ENCODE measurements at regions not wholly inside any gene's neighbourhood (a gene's known extent, or its start where the extent isn't known, plus 50 kb on each side); places are given as distances from the start of the nearest gene placed in this dataset.
"Not testable (repeated sequence)": the region's sequence is repeated elsewhere in the genome, so short reads cannot be mapped to it uniquely, and the experiment has no call there.

- no peak overlapping the region for H3K27ac Mint-ChIP-seq
These were observed 70.6 kb upstream of the RASGRP1 start for GRCh38 chr15:38635170-38635569.

GRCh38 chr15:38636597-38636996 is 72.0 kb upstream of the RASGRP1 start:
- Mint-ChIP-seq H3K4me3 (peak overlapping the region in 1 of 4 donors; percentile 52), H3K27me3 (no peaks in the 10 kb centered on the region), H3K4me1 (peaks cover 5 to 6% (median 5%) of the 10 kb centered on the region in 3 donors), H3K27ac (no peak overlapping the region), H3K9me3 (peaks cover 0 to 2% (median 0%) of the 10 kb centered on the region in 3 donors), H3K36me3 (no peaks in the 10 kb centered on the region)

More at GRCh38 chr15:38635170-38635569, 70.6 kb upstream of the RASGRP1 start:
- no peaks in the 10 kb centered on the region for H3K27me3 Mint-ChIP-seq
- no peaks in the 10 kb centered on the region for H3K36me3 Mint-ChIP-seq
- H3K4me1 Mint-ChIP-seq: peaks cover 7 to 12% (median 9%) of the 10 kb centered on the region in 3 donors
- H3K4me3 Mint-ChIP-seq: no peak overlapping the region
- H3K9me3 Mint-ChIP-seq: peaks cover 0 to 2% (median 0%) of the 10 kb centered on the region in 3 donors

- peaks cover 0 to 2% (median 0%) of the 10 kb centered on the region in 3 donors for H3K9me3 Mint-ChIP-seq
- no peak overlapping the region for H3K27ac Mint-ChIP-seq
- H3K4me1 Mint-ChIP-seq: peaks cover 11 to 14% (median 13%) of the 10 kb centered on the region in 3 donors
- H3K4me3 Mint-ChIP-seq: no peak overlapping the region
- H3K27me3 Mint-ChIP-seq: no peaks in the 10 kb centered on the region
- H3K36me3 Mint-ChIP-seq: no peaks in the 10 kb centered on the region
These were observed 73.5 kb upstream of the RASGRP1 start for GRCh38 chr15:38638126-38638525.

GRCh38 chr15:38638811-38639210 is 74.2 kb upstream of the RASGRP1 start:
- Mint-ChIP-seq H3K4me3 (no peak overlapping the region), H3K27ac (no peak overlapping the region), H3K27me3 (no peaks in the 10 kb centered on the region), H3K4me1 (peaks cover 17 to 21% (median 18%) of the 10 kb centered on the region in 3 donors), H3K36me3 (no peaks in the 10 kb centered on the region), H3K9me3 (peaks cover 0 to 2% (median 0%) of the 10 kb centered on the region in 3 donors)

GRCh38 chr15:38642689-38643270 is 78.2 kb upstream of the RASGRP1 start:
- Mint-ChIP-seq H3K27me3 (no peaks in the 10 kb centered on the region), H3K27ac (peak overlapping the region; percentile 19 to 63 (median 41)), H3K4me3 (peak overlapping the region in 3 of 4 donors; percentile 9 to 89 (median 85))

GRCh38 chr15:38644353-38644752 is 79.7 kb upstream of the RASGRP1 start:
- H3K27ac Mint-ChIP-seq, H3K36me3 Mint-ChIP-seq: not testable (repeated sequence)

More at GRCh38 chr15:38642689-38643270, 78.2 kb upstream of the RASGRP1 start:
- Mint-ChIP-seq H3K4me1 (peaks cover 18 to 20% (median 19%) of the 10 kb centered on the region in 3 donors), H3K36me3 (no peaks in the 10 kb centered on the region), H3K9me3 (no peaks in the 10 kb centered on the region)

GRCh38 chr15:38646716-38647115 is 82.1 kb upstream of the RASGRP1 start:
- H3K36me3 Mint-ChIP-seq: peaks cover 2% of the 10 kb centered on the region
- H3K27ac Mint-ChIP-seq: no peak overlapping the region
- H3K9me3 Mint-ChIP-seq: no peaks in the 10 kb centered on the region
- peaks cover 29 to 43% (median 34%) of the 10 kb centered on the region in 3 donors for H3K4me1 Mint-ChIP-seq
- peak overlapping the region in 1 of 4 donors; percentile 43 for H3K4me3 Mint-ChIP-seq
- no peaks in the 10 kb centered on the region for H3K27me3 Mint-ChIP-seq

More at GRCh38 chr15:38644353-38644752, 79.7 kb upstream of the RASGRP1 start:
- not testable (repeated sequence) for H3K9me3 Mint-ChIP-seq, H3K27me3 Mint-ChIP-seq, H3K4me3 Mint-ChIP-seq
- peaks cover 16 to 31% (median 18%) of the 10 kb centered on the region in 3 donors for H3K4me1 Mint-ChIP-seq

GRCh38 chr15:38647683-38648082 is 83.1 kb upstream of the RASGRP1 start:
- H3K4me3 Mint-ChIP-seq: no peak overlapping the region
- peaks cover 2% of the 10 kb centered on the region for H3K36me3 Mint-ChIP-seq
- no peaks in the 10 kb centered on the region for H3K27me3 Mint-ChIP-seq
- peaks cover 33 to 47% (median 41%) of the 10 kb centered on the region in 3 donors for H3K4me1 Mint-ChIP-seq
- H3K9me3 Mint-ChIP-seq: no peaks in the 10 kb centered on the region
- no peak overlapping the region for H3K27ac Mint-ChIP-seq

- H3K27ac Mint-ChIP-seq: no peak overlapping the region
- H3K4me3 Mint-ChIP-seq: no peak overlapping the region
- H3K27me3 Mint-ChIP-seq: no peaks in the 10 kb centered on the region
- H3K36me3 Mint-ChIP-seq: peaks cover 2% of the 10 kb centered on the region
- H3K9me3 Mint-ChIP-seq: no peaks in the 10 kb centered on the region
- peaks cover 34 to 47% (median 41%) of the 10 kb centered on the region in 3 donors for H3K4me1 Mint-ChIP-seq
These were observed 83.7 kb upstream of the RASGRP1 start for GRCh38 chr15:38648121-38648843.

- peaks cover 34 to 43% (median 41%) of the 10 kb centered on the region in 3 donors for H3K4me1 Mint-ChIP-seq
- H3K4me3 Mint-ChIP-seq: peak overlapping the region in 3 of 4 donors; percentile 49 to 88 (median 77)
- no peaks in the 10 kb centered on the region for H3K27me3 Mint-ChIP-seq
- H3K36me3 Mint-ChIP-seq: peaks cover 2% of the 10 kb centered on the region
- no peaks in the 10 kb centered on the region for H3K9me3 Mint-ChIP-seq
- peak overlapping the region in 2 of 3 donors; percentile 63 to 85 for H3K27ac Mint-ChIP-seq
These were observed 85.8 kb upstream of the RASGRP1 start for GRCh38 chr15:38650384-38650783.

GRCh38 chr15:38650936-38651327 is 86.3 kb upstream of the RASGRP1 start:
- Mint-ChIP-seq H3K27me3 (no peaks in the 10 kb centered on the region), H3K9me3 (no peaks in the 10 kb centered on the region), H3K4me3 (peak overlapping the region; percentile 49 to 88 (median 81)), H3K36me3 (peaks cover 2% of the 10 kb centered on the region), H3K27ac (peak overlapping the region; percentile 63 to 86 (median 85)), H3K4me1 (peaks cover 34 to 43% (median 41%) of the 10 kb centered on the region in 3 donors)

GRCh38 chr15:38651328-38652038 is 86.9 kb upstream of the RASGRP1 start:
- H3K36me3 Mint-ChIP-seq: peaks cover 2% of the 10 kb centered on the region
- no peaks in the 10 kb centered on the region for H3K9me3 Mint-ChIP-seq
- peaks cover 34 to 43% (median 41%) of the 10 kb centered on the region in 3 donors for H3K4me1 Mint-ChIP-seq
- peak overlapping the region; percentile 49 to 88 (median 81) for H3K4me3 Mint-ChIP-seq
- peak overlapping the region; percentile 63 to 86 (median 85) for H3K27ac Mint-ChIP-seq
- H3K27me3 Mint-ChIP-seq: no peaks in the 10 kb centered on the region

- peaks cover 34 to 43% (median 41%) of the 10 kb centered on the region in 3 donors for H3K4me1 Mint-ChIP-seq
- peak overlapping the region; percentile 49 to 88 (median 82) for H3K4me3 Mint-ChIP-seq
- no peaks in the 10 kb centered on the region for H3K9me3 Mint-ChIP-seq
- peak overlapping the region in 2 of 3 donors; percentile 63 to 85 for H3K27ac Mint-ChIP-seq
- peaks cover 2% of the 10 kb centered on the region for H3K36me3 Mint-ChIP-seq
- H3K27me3 Mint-ChIP-seq: no peaks in the 10 kb centered on the region
These were observed 87.7 kb upstream of the RASGRP1 start for GRCh38 chr15:38652183-38652794.

- H3K36me3 Mint-ChIP-seq: peaks cover 2% of the 10 kb centered on the region
These were observed 88.4 kb upstream of the RASGRP1 start for GRCh38 chr15:38652998-38653397.

More at GRCh38 chr15:38652998-38653397, 88.4 kb upstream of the RASGRP1 start:
- Mint-ChIP-seq H3K27ac (peak overlapping the region; percentile 54 to 85 (median 63)), H3K4me1 (peaks cover 32 to 41% (median 38%) of the 10 kb centered on the region in 3 donors), H3K4me3 (peak overlapping the region in 3 of 4 donors; percentile 49 to 88 (median 86)), H3K27me3 (no peaks in the 10 kb centered on the region), H3K9me3 (no peaks in the 10 kb centered on the region)
